Astrocyte (in vitro differentiated cells and primary cell): ENCODE measurements at regions not wholly inside any gene's neighbourhood (a gene's known extent, or its start where the extent isn't known, plus 50 kb on each side); places are given as distances from the start of the nearest gene placed in this dataset.

Experiments used
- DNase-seq: peaks from one replicate; pipeline ENCODE4 v3.0.0-alpha.2; 2010; ENCODE audit warnings: low read depth
- FAIRE-seq: peaks from 2 replicates; lab custom pipeline; 2011; peaks lifted over from hg19 to GRCh38; lab: Jason Lieb, UNC
- H2AFZ ChIP-seq: 2 replicates; pipeline ENCODE4 v1.6.0; 2012; ENCODE audit warnings: low read depth, low read length, inconsistent platforms
- H3K27ac ChIP-seq: 2 replicates; pipeline ENCODE4 v1.5.1; 2011; ENCODE audit warnings: low read depth, low read length, inconsistent platforms
- H3K27me3 ChIP-seq: 2 replicates; pipeline ENCODE4 v1.6.0; 2011; ENCODE audit warnings: low read length, inconsistent platforms; ENCODE audit not compliant: insufficient read depth
- H3K36me3 ChIP-seq: 2 replicates; pipeline ENCODE4 v1.5.1; 2011; ENCODE audit warnings: low read length, inconsistent platforms; ENCODE audit not compliant: insufficient read depth
- H3K4me1 ChIP-seq: 2 replicates; pipeline ENCODE4 v1.5.1; 2011; ENCODE audit warnings: low read length, inconsistent platforms; ENCODE audit not compliant: insufficient read depth
- H3K4me2 ChIP-seq: 2 replicates; pipeline ENCODE4 v1.6.0; 2012; ENCODE audit warnings: low read length, inconsistent platforms
- H3K4me3 ChIP-seq: 2 replicates; pipeline ENCODE4 v1.5.1; 2011; ENCODE audit warnings: low read depth, mild to moderate bottlenecking, low read length, inconsistent platforms; ENCODE audit not compliant: insufficient read depth
- H3K79me2 ChIP-seq: 2 replicates; pipeline ENCODE4 v1.6.0; 2012; ENCODE audit warnings: mild to moderate bottlenecking, low read length, inconsistent platforms; ENCODE audit not compliant: insufficient read depth
- H3K9ac ChIP-seq: 2 replicates; pipeline ENCODE4 v1.6.0; 2012; ENCODE audit warnings: mild to moderate bottlenecking, low read length, inconsistent platforms
- H3K9me3 ChIP-seq: 2 replicates; pipeline ENCODE4 v1.5.1; 2012; ENCODE audit warnings: low read depth, mild to moderate bottlenecking, low read length, inconsistent platforms; ENCODE audit not compliant: insufficient read depth
- H4K20me1 ChIP-seq: 2 replicates; pipeline ENCODE4 v1.6.0; 2012; ENCODE audit warnings: low read length, inconsistent platforms; ENCODE audit not compliant: insufficient read depth
- H3K27ac Mint-ChIP-seq: one replicate; pipeline ENCODE4 v1.8.0; 2021; ENCODE audit warnings: mild to moderate bottlenecking, mixed read lengths; ENCODE audit not compliant: unreplicated experiment
- H3K27me3 Mint-ChIP-seq: one replicate; pipeline ENCODE4 v1.8.0; 2021; ENCODE audit warnings: low read depth, mixed read lengths; ENCODE audit not compliant: unreplicated experiment
- H3K36me3 Mint-ChIP-seq: one replicate; pipeline ENCODE4 v1.8.0; 2021; ENCODE audit warnings: low read depth, mixed read lengths; ENCODE audit not compliant: unreplicated experiment
- H3K4me1 Mint-ChIP-seq: one replicate; pipeline ENCODE4 v1.8.0; 2021; ENCODE audit warnings: low read depth, mixed read lengths; ENCODE audit not compliant: unreplicated experiment
- H3K4me3 Mint-ChIP-seq: one replicate; pipeline ENCODE4 v1.8.0; 2021; ENCODE audit warnings: mild to moderate bottlenecking, moderate library complexity, mixed read lengths; ENCODE audit not compliant: unreplicated experiment
- H3K9me3 Mint-ChIP-seq: one replicate; pipeline ENCODE4 v1.8.0; 2021; ENCODE audit warnings: mild to moderate bottlenecking, mixed read lengths; ENCODE audit not compliant: unreplicated experiment
- CTCF ChIP-seq: IDR thresholded peaks from 2 replicates; pipeline ENCODE4 v1.5.1; 2011; ENCODE audit warnings: low read depth, mild to moderate bottlenecking, inconsistent platforms, low read length, moderate library complexity; ENCODE audit not compliant: insufficient read depth
- EZH2 ChIP-seq: IDR thresholded peaks from 2 replicates; pipeline ENCODE4 v1.6.1; 2012; ENCODE audit warnings: mild to moderate bottlenecking, low read length, inconsistent platforms; ENCODE audit not compliant: insufficient read depth

- Mint-ChIP-seq H3K36me3 (no peaks in the 10 kb centered on the region), H3K27ac (no peak overlapping the region), H3K4me3 (no peak overlapping the region), H3K27me3 (peaks cover 26% of the 10 kb centered on the region), H3K9me3 (peaks cover 3% of the 10 kb centered on the region), H3K4me1 (peaks cover 6% of the 10 kb centered on the region)
- Histone ChIP-seq H3K4me3 (no peak overlapping the region), H3K9me3 (no peaks in the 10 kb centered on the region), H3K79me2 (no peaks in the 10 kb centered on the region), H3K4me2 (no peak overlapping the region), H3K27ac (no peak overlapping the region), H3K36me3 (no peaks in the 10 kb centered on the region), H3K27me3 (peaks cover 2% of the 10 kb centered on the region), H4K20me1 (no peaks in the 10 kb centered on the region), H3K4me1 (peaks cover 2% of the 10 kb centered on the region), H2AFZ (no peak overlapping the region), H3K9ac (no peak overlapping the region)
- no peak for DNase-seq
- FAIRE-seq: no peak
- TF ChIP-seq EZH2 (no peak), CTCF (no peak)
These were observed 53.4 kb downstream of the ABCC12 start for GRCh38 chr16:48102083-48103008.

- peaks cover 2% of the 10 kb centered on the region for H3K27me3 ChIP-seq
- Mint-ChIP-seq H3K9me3 (peaks cover 3% of the 10 kb centered on the region), H3K36me3 (no peaks in the 10 kb centered on the region), H3K27me3 (peaks cover 21% of the 10 kb centered on the region), H3K4me3 (no peak overlapping the region), H3K27ac (no peak overlapping the region), H3K4me1 (peaks cover 6% of the 10 kb centered on the region)
- no peak overlapping the region for H3K9ac ChIP-seq
- no peak overlapping the region for H2AFZ ChIP-seq
- no peaks in the 10 kb centered on the region for H3K79me2 ChIP-seq
- no peaks in the 10 kb centered on the region for H3K9me3 ChIP-seq
- DNase-seq (peak; percentile 21), FAIRE-seq (no peak)
- no peaks in the 10 kb centered on the region for H3K36me3 ChIP-seq
- H4K20me1 ChIP-seq: no peaks in the 10 kb centered on the region
- no peak overlapping the region for H3K4me3 ChIP-seq
- TF ChIP-seq CTCF: no peak
- TF ChIP-seq EZH2: no peak
- peaks cover 2% of the 10 kb centered on the region for H3K4me1 ChIP-seq
- H3K4me2 ChIP-seq: peak overlapping the region; percentile 30
- H3K27ac ChIP-seq: no peak overlapping the region
These were observed 54.6 kb downstream of the ABCC12 start for GRCh38 chr16:48101069-48101674.
